Thyroid gland (tissue), 4 donors: ENCODE measurements at regions not wholly inside any gene's neighbourhood (a gene's known extent, or its start where the extent isn't known, plus 50 kb on each side); places are given as distances from the start of the nearest gene placed in this dataset.

ENCODE experiments used
- POLR2A ChIP-seq, 2 donors: fragments of 450-650 bp; IDR thresholded peaks; one replicate each; pipeline ENCODE4 v1.6.1; 2017; ENCODE audit warnings: antibody characterized with exemption in 2 of 2, mild to moderate bottlenecking in 2 of 2, moderate library complexity in 1 of 2
- TF ChIP-seq, protein P1 (sequence below), 6 experiments: fragments of 200-600 bp in 3 of 6; fragments of 450-650 bp in 3 of 6; sonication (generic) in 3 of 6; IDR thresholded peaks; one replicate each; pipeline ENCODE4 v1.5.1; 2016 to 2019; ENCODE audit warnings: antibody characterized with exemption in 6 of 6, mild to moderate bottlenecking in 2 of 6, inconsistent platforms in 1 of 6, moderate library complexity in 1 of 6

DNA sequence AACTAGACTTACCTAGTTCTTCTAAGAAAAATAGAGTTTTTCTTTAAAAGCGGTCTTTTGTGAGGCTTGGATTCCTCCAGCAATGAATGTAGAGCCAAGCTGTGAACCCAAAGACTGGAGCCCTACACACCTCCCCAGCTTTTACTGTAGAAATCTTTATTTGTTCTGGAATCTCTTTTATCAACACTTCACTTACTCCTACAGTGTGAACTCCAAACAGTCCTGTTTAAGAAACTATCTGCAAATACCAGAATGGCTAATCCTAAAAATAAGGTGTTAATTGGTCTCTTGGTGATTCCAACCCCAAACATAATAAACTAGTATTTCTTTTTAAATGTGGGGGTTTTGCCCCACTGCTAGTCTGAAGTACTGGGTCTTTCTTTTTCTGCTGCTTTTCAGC lies 103.9 kb downstream of the ENC1 start:
- TF ChIP-seq POLR2A (IDR thresholded peaks at IDR 0.05) = no peak
- TF ChIP-seq, protein P1, sequence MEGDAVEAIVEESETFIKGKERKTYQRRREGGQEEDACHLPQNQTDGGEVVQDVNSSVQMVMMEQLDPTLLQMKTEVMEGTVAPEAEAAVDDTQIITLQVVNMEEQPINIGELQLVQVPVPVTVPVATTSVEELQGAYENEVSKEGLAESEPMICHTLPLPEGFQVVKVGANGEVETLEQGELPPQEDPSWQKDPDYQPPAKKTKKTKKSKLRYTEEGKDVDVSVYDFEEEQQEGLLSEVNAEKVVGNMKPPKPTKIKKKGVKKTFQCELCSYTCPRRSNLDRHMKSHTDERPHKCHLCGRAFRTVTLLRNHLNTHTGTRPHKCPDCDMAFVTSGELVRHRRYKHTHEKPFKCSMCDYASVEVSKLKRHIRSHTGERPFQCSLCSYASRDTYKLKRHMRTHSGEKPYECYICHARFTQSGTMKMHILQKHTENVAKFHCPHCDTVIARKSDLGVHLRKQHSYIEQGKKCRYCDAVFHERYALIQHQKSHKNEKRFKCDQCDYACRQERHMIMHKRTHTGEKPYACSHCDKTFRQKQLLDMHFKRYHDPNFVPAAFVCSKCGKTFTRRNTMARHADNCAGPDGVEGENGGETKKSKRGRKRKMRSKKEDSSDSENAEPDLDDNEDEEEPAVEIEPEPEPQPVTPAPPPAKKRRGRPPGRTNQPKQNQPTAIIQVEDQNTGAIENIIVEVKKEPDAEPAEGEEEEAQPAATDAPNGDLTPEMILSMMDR (IDR thresholded peaks at IDR 0.05) = no peak
